Embryonic facial prominence (tissue), 1 donor: ENCODE measurements at regions not wholly inside any gene's neighbourhood (a gene's known extent, or its start where the extent isn't known, plus 50 kb on each side); places are given as distances from the start of the nearest gene placed in this dataset.

Source experiments
- DNase-seq: peaks from one replicate; pipeline ENCODE4 v3.0.0-alpha.2; 2016; ENCODE audit errors: extremely low spot score

GRCh38 chr4:30939684-30940083 lies 219.5 kb downstream of the PCDH7 start:
- no peak for DNase-seq

DNA sequence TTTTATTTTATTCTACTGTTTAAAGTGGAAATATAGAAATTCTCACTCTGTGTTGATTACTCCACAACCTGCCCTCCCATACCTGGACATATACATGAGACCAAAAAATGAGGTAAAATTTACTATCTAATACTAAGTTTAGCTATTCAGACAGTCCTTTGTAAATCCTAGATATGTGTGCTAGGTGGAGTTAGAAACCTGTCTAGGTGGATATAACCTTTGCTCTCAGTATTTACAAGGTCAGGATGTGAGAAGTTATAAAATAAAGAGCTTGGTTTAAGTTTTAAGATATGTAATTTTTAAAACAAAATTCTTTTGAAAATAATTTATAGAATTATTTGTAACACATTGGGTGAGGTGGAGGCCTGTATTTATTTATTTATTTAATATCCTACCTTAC lies 221.5 kb downstream of the PCDH7 start:
- DNase-seq = no peak

GRCh38 chr4:30943356-30943755 lies 223.2 kb downstream of the PCDH7 start:
- DNase-seq = no peak

DNA sequence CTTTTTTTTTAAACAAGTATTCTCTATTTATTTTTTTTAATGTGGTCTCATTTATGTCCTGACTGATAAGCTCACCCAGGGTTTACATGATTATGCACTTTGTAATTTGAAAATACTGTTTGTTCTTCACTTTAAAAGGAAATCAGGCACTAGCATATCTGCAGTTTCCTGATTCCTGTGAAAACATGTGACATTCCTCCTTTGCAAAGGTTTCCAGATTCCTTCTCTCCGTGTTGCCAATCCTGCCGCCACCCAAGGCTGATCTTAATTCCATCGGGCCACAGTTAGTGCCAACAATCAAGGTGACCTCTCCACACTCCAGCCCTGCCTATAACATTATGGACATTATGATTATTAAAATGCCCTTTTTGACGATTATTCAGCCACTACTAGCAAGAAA lies 225.4 kb downstream of the PCDH7 start:
- DNase-seq = no peak

- DNase-seq = no peak
Measured at GRCh38 chr4:30946288-30946687, 226.1 kb downstream of the PCDH7 start.

GRCh38 chr4:30948653-30949052 lies 228.5 kb downstream of the PCDH7 start:
- no peak for DNase-seq

- no peak for DNase-seq
Measured at GRCh38 chr4:30950737-30951136, 230.6 kb downstream of the PCDH7 start.

DNA sequence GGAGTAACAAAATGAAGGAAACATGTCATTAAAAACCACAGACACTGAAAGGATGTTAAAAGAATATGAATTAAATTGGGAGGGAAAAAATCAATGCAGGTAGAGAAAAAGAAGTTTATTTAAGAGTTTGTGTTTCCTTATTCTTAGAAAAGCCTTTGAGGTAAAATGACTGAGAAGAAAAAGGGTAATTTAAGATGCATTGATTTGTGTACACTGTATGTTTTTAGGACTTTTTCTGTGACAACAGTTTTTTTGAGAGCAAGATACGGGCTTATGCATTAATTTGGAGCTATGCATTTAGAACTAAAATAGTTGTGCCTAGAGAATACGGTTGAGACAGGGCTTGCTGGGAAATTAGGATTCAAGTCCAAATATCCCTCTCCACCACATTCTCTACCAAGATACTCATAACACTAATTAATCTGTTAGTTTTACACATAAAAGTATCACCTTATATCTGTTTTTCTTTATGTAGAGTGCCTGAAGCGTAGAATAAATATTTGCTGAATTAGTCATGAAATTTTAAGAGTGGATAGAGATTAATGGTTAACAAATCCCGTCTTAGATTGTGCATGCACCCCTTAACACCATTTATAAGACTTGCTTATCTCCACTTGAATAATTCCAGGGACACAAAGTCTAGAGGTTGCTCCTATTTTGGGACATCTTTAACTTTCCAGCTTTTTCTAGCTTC lies 232.5 kb downstream of the PCDH7 start:
- no peak for DNase-seq

DNA sequence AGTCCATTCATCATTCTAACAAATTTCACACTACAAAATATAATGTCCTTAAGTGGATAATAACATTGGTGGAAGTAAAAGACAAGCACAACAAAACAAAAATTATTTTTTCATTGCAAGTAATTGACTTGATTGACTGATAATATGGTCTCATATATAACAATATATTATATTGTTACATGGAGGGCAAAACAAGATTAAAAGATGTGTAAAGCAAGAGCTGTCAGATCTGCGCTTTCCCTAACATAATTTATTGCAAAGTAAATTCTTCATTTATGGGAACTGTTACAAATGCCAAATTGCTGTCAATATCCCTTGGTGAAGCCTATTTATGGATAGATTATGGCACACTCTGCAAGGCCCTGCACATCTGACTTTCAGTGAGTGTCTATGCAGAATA lies 233.6 kb downstream of the PCDH7 start:
- no peak for DNase-seq

DNA sequence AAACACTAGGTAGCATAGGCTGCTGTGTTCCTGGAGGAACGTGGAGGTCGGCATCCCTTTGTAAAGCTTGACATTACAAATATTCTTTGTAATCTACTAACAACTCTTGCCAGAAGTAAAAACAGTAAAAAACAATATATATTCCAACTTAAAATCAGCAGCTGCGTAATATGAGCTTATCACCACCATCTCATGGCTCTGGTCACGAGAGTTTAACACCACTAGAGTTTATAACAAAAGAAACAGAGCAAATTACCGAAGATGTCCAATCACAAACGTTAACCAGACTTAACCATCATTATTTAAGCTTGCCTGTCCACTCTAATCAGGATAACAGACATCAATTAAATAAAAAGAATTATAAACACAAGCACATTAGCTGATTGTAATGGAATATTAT lies 236.7 kb downstream of the PCDH7 start:
- DNase-seq = no peak

GRCh38 chr4:30957706-30958105 lies 237.5 kb downstream of the PCDH7 start:
- no peak for DNase-seq

DNA sequence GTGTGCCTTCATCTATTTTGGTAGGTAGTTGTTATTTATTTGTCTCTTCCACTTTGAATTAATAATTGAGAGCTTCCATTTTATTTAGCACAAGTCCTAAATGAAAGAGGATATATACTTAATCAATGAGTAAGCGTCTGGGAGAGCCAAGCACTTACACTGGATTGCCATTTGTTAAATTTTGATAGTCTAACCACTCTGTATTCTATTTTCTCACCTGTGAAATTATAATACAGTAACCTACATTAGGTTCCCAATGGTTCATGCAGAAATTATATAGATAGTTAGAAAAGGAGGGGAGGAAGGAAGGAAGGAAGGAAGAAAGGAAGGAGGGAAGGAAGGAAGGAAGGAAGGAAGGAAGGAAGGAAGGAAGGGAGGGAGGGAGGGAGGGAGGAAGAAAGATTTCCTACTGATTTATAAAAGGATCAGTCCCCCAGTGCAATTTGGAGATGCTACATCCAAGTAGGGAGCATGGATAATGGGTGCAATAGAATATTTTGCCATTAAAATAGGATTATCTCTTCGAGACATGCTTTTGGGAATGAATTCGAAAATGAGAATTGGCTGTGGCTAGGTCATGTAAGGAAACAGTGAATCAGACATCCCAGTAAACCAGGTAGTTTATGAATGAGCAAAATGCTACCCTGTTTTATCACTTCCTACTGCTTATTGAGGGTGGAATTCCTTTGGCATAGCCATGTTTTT lies 239.8 kb downstream of the PCDH7 start:
- DNase-seq = no peak

GRCh38 chr4:30962939-30963338 lies 242.8 kb downstream of the PCDH7 start:
- DNase-seq = no peak

DNA sequence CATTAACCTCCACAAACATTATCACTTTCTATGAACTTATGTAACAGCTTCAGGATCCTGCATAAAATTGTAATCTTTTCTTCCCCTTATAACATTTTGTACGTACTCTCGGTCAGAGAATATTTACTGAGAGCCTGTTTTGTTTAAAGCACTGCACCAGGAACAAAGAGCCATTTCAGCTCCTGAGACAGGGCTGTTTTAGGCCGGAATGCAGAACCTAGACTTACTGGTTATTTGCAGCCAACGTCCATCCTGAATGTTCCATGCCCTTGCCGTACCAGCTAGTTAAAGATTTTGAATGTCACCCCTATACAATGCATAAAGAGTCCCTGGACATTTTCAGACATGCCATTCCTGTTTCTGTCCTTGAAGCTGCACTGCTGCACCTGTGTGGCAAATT lies 248.8 kb downstream of the PCDH7 start:
- DNase-seq = no peak

GRCh38 chr4:30972542-30972941 lies 252.4 kb downstream of the PCDH7 start:
- DNase-seq = no peak

DNA sequence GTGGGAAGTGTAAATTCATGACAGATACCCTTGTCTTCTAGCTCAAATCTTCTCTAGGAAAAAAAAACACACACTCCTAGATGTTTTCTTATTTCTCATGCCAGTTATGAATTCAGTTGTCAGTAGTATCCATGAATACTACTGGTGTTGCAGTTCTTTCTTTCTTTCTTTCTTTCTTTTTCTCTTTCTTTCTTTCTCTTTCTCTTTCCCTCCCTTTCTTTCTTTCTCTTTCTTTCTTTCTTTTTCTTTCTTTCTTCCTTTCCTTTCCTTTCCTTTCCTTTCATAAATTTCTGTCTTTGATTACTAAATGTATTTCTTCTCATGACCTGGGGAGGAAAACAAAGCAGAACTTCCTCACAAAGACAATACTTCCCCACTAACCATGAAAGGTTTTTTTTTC lies 253.8 kb downstream of the PCDH7 start:
- no peak for DNase-seq

GRCh38 chr4:30979402-30979801 lies 259.2 kb downstream of the PCDH7 start:
- DNase-seq = no peak

DNA sequence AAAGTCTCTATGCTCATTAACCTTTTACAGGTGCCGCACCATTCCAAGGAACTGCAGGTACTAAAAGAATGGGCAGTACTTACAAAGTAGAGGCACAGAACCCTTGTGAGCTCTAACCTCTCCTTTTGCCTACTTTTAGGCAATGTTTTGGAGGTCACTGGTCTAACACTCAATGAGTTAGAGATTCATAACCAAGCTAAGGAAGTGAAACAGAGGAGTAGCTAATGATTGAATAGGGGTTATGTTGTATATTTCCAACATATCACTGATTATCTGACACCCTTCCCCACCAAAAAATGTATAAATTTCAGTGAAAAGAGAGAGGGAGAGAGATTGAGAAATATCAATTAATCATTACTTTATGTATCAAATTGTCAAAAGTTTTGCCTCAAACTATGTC lies 269.3 kb downstream of the PCDH7 start:
- no peak for DNase-seq

GRCh38 chr4:30996841-30997240 lies 276.7 kb downstream of the PCDH7 start:
- no peak for DNase-seq

DNA sequence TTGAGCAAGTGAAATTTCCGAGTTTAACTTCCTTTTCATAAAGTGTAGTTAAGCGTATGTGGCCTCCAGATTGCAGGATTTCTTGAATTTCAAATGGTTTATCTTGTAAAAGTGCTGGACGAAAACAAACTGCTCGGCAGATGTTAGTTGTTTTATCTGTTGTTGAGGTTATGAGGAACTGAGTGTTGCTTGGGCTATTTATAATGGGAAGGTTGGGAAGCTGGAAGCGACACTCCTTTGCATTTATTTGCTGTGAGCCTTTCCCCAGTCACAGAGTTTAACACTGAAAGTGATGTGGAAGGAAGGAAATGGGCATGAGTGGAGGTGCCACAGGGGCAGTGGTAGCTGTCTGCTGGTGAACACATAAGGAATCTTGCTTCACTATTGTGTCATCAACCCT lies 284.9 kb downstream of the PCDH7 start:
- no peak for DNase-seq

DNA sequence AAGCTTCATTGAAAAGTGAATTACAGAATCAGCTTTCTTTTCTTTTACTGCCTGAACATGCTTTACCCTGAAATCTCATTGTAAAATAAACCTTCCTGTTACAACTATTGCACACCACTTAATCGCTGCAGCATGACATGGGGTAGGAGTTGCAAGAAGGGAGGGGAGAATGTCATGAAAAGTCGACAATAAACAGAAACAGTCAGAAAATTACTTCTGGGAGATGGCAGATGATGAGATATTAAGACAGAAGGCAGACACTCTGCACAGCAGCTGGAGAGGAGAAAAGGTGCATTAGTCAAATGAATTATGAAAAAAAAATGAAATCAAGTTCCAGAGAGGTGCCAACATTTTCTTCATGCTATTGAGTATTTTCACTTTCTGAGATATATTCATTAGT lies 287.7 kb downstream of the PCDH7 start:
- no peak for DNase-seq

DNA sequence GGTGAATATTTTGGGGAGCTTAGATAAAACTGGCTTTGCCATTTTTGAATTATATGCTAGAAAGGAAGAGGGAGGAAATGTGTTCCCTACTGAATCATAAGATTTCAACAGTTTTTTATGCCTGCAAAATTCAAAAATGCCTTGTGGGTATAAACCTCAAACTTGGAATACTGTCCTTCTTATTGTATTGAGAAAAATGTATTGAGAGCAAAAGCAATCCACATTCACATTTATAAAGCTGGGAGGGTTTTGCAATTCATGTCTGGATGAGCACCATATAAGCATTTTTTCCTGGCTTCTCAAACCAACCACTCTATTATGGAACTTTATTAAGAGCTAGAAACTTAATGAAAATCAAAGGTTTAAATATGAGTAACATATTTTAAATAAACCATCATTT lies 289.8 kb downstream of the PCDH7 start:
- no peak for DNase-seq

DNA sequence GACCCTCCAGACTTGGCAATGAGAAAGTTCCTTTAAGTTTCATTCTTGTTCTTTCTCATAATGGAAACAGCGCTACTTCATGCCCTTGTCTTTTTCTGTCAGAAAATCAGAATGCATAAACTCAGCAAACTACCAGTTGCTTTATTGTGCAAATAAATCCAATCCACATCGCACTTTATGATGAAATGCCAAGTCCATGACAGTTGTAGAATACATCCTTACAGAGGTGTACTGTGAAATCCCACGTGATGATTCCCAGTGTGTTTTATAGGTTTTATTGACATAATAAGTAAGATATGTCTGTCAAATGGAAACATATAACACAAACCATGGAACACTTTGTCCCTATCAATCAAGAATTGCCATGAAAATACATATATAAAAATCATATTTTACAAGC lies 295.0 kb downstream of the PCDH7 start:
- DNase-seq = no peak
